Neural crest cell (in vitro differentiated cells): ENCODE measurements at regions not wholly inside any gene's neighbourhood (a gene's known extent, or its start where the extent isn't known, plus 50 kb on each side); places are given as distances from the start of the nearest gene placed in this dataset.

Experiments
- DNase-seq: peaks from one replicate; pipeline ENCODE4 v3.0.0; 2021; ENCODE audit warnings: low read depth, mixed read lengths, low spot score
- H3K27ac Mint-ChIP-seq: one replicate; pipeline ENCODE4 v1.8.0; 2021; ENCODE audit warnings: mild to moderate bottlenecking, mixed read lengths; ENCODE audit not compliant: unreplicated experiment
- H3K27me3 Mint-ChIP-seq: 2 replicates; pipeline ENCODE4 v1.8.0; 2021; ENCODE audit warnings: low read depth, mild to moderate bottlenecking, mixed read lengths
- H3K36me3 Mint-ChIP-seq: 2 replicates; pipeline ENCODE4 v1.8.0; 2021; ENCODE audit warnings: low read depth, mild to moderate bottlenecking, mixed read lengths
- H3K4me1 Mint-ChIP-seq: 2 replicates; pipeline ENCODE4 v1.8.0; 2021; ENCODE audit warnings: mixed read lengths
- H3K4me3 Mint-ChIP-seq: one replicate; pipeline ENCODE4 v1.8.0; 2021; ENCODE audit warnings: mild to moderate bottlenecking, mixed read lengths
- H3K9me3 Mint-ChIP-seq: 2 replicates; pipeline ENCODE4 v1.8.0; 2021; ENCODE audit warnings: mixed read lengths
- TF ChIP-seq, protein P1 (sequence below): fragments of 200-600 bp; sonication (generic); conservative IDR thresholded peaks from 2 replicates; pipeline ENCODE4 v1.5.0; 2021; ENCODE audit warnings: antibody characterized with exemption, mild to moderate bottlenecking

DNA sequence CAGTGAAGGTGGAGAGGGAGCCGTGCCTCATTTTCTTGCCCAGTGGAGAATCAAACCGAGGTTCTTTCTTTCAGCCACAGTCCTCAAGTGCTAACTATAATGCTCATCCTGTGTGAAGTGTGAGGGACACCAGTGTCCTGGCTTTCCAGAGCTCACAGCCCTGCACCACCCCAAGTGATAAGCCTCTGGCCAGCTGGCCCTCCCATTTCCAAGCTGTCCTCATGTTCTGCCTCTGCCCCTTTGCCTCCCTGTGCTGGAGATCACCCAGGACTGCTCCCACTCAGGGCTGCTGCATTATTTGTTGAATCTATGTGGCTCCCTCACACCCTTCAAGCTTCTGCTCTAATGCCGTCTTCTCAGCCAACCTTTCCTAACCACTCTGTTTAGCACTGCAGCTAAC lies 224.5 kb upstream of the TUT7 start:
- Mint-ChIP-seq H3K27ac (no peak overlapping the region), H3K36me3 (no peaks in the 10 kb centered on the region), H3K4me1 (peaks cover 20% of the 10 kb centered on the region), H3K4me3 (no peak overlapping the region), H3K27me3 (no peaks in the 10 kb centered on the region), H3K9me3 (peaks cover 5% of the 10 kb centered on the region)
- TF ChIP-seq, protein P1, sequence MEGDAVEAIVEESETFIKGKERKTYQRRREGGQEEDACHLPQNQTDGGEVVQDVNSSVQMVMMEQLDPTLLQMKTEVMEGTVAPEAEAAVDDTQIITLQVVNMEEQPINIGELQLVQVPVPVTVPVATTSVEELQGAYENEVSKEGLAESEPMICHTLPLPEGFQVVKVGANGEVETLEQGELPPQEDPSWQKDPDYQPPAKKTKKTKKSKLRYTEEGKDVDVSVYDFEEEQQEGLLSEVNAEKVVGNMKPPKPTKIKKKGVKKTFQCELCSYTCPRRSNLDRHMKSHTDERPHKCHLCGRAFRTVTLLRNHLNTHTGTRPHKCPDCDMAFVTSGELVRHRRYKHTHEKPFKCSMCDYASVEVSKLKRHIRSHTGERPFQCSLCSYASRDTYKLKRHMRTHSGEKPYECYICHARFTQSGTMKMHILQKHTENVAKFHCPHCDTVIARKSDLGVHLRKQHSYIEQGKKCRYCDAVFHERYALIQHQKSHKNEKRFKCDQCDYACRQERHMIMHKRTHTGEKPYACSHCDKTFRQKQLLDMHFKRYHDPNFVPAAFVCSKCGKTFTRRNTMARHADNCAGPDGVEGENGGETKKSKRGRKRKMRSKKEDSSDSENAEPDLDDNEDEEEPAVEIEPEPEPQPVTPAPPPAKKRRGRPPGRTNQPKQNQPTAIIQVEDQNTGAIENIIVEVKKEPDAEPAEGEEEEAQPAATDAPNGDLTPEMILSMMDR = no peak
- no peak for DNase-seq

DNA sequence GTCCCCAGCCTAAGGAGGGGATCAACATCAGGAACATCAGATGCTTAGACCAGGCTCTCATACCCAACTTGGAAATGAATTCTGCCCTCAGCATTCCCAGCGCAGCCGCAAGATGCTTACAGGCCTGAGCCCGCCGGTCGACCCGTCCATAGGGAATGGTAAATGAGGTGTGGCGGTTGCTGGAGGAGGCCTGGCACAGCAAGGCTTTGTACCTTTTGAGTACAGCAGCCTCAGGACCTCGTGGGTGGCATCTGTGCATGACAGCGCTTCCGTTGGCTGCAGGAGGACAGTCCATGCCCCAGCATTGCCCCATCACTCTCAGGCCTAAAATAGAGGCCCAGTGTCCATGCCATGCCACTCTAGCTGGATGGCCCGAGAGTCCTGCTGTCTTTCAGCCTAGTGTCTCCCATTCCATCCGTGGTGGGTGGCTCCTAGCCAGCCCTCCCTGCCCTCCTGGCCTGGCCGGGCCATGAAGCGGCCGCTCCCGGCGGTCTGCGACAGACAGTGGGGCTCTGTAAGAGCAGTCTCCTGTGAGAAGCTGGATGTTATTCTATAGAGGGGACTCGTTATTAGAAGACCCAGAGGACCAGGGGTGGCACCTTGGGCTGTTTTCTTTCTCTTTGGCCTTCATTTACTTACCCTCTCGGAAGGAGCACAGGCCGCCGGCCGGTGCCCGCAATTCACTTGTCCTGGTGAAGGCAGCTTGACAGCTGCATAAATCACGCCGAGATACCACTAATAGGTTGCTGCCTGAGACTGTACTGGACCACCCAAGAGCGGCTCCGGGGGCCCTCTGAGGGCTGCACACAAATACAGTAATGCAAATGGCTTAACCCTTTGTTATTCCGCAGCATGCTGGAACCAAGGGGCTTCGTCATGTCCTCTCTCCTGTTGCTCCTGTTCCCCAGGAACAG lies 223.5 kb upstream of the TUT7 start:
- Mint-ChIP-seq H3K36me3 (no peaks in the 10 kb centered on the region), H3K9me3 (peaks cover 7% of the 10 kb centered on the region), H3K27me3 (no peaks in the 10 kb centered on the region), H3K4me3 (no peak overlapping the region), H3K27ac (no peak overlapping the region), H3K4me1 (peaks cover 20% of the 10 kb centered on the region)
- DNase-seq = no peak
- TF ChIP-seq, protein P1 = no peak

DNA sequence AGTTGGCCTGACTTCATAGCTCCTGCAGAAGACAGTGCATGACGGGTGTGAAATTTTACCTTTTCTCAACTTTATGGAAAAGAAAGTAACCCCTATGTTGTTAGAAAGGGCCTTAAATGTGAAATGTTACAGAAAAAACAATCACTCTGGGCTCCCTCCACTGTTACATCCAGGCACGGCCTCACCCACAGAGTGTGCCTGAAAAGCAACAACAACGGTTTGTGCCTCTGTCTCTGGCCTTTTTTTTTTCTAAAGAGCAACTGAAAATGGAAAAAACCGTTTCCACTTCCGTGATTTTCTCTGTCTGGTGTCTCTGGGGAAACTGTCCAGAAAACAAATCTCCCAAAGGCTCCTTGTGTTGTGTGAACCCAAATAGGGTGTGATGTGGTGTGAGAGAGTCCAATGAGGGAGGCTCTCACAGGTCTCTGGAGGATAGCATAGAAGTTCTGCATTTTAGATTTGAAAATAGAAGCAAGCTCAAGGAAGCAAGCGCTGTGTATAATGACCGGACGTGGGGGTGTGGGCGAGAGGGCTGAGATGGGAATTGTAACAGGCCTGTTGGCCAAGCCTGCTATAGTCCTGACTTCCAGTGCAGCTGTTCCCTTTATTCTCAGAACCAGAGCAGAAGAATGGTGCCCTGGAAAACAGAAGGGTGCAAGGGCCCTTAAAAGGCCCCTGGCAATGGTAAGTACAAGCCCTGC lies 221.8 kb upstream of the TUT7 start:
- H3K27me3 Mint-ChIP-seq = no peaks in the 10 kb centered on the region
- no peak for DNase-seq
- peaks cover 7% of the 10 kb centered on the region for H3K9me3 Mint-ChIP-seq
- H3K27ac Mint-ChIP-seq = no peak overlapping the region
- H3K4me3 Mint-ChIP-seq = no peak overlapping the region
- H3K36me3 Mint-ChIP-seq = no peaks in the 10 kb centered on the region
- H3K4me1 Mint-ChIP-seq = peaks cover 20% of the 10 kb centered on the region
- TF ChIP-seq, protein P1 = no peak

DNA sequence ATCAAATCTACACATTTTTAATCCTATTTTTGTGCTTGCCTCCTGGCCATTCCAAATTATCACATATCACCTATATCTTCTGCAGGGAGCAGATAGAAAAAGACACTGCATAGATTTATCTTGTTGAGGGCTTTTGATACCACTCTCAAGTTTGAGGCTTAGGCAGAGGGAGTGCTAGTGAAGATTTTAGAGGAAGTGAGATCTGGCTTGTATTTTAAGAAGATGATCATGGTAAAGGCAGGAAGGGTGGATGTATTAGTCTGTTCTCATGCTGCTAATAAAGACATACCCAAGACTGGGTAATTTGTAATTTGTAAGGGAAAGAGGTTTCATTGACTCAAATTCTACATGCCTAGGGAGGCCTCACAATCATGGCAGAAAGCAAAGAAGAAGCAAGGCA lies 220.9 kb upstream of the TUT7 start:
- TF ChIP-seq, protein P1 = no peak
- no peaks in the 10 kb centered on the region for H3K27me3 Mint-ChIP-seq
- peaks cover 7% of the 10 kb centered on the region for H3K9me3 Mint-ChIP-seq
- no peaks in the 10 kb centered on the region for H3K36me3 Mint-ChIP-seq
- no peak overlapping the region for H3K27ac Mint-ChIP-seq
- peaks cover 20% of the 10 kb centered on the region for H3K4me1 Mint-ChIP-seq
- H3K4me3 Mint-ChIP-seq = no peak overlapping the region
- no peak for DNase-seq

DNA sequence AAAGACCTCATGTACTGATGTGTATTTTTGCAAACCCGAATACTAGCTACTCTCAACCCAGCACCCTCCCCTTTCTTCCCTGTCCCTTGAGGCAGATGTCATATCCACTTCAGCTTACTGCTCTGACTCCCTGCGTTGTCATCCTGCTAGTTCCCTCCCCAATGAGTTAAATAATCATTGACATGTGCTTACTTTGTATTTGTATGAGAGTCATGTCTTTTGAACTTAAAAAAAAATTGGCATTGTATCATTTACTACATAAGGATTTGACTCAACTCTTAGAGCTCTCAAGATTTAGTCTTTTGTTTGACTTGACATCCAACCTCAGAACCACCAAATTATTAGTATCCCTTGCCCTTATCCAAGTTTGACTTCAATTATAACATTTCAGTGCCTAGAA lies 219.7 kb upstream of the TUT7 start:
- no peak for DNase-seq
- Mint-ChIP-seq H3K36me3 (no peaks in the 10 kb centered on the region), H3K4me3 (no peak overlapping the region), H3K9me3 (peaks cover 7% of the 10 kb centered on the region), H3K27ac (no peak overlapping the region), H3K4me1 (peaks cover 20% of the 10 kb centered on the region), H3K27me3 (no peaks in the 10 kb centered on the region)
- TF ChIP-seq, protein P1 = no peak
